ENCODE measurements at regions not wholly inside any gene's neighbourhood (a gene's known extent, or its start where the extent isn't known, plus 50 kb on each side); places are given as distances from the start of the nearest gene placed in this dataset.

- no peak for DNase-seq
- no peak for ATAC-seq (ENCODE audit: low read depth)
- no peaks in the 10 kb centered on the region for H3K4me1 Mint-ChIP-seq
- POLR2A ChIA-PET, result no interaction called here
- no peak overlapping the region for H3K4me3 Mint-ChIP-seq
- no peaks in the 10 kb centered on the region for H3K36me3 Mint-ChIP-seq (ENCODE audit: low read depth)
- H3K27ac Mint-ChIP-seq, result no peak overlapping the region
- CTCF ChIA-PET, result no interaction called here
- H3K27me3 Mint-ChIP-seq, result peaks cover 32% of the 10 kb centered on the region
- no peak for TF ChIP-seq CTCF (IDR thresholded peaks at IDR 0.05)
- intact Hi-C loops (cut with micrococcal nuclease), result no loop called here
- peaks cover 2% of the 10 kb centered on the region for H3K9me3 Mint-ChIP-seq
Observed at GRCh38 chr6:7664003-7664402, 61.9 kb upstream of the BMP6 start.

- intact Hi-C loops (cut with micrococcal nuclease), result no loop called here
- ChIA-PET POLR2A (no interaction called here), CTCF (no interaction called here)
- ATAC-seq (ENCODE audit: low read depth) (no peak), DNase-seq (no peak)
- no peaks in the 10 kb centered on the region for H3K36me3 Mint-ChIP-seq (ENCODE audit: low read depth)
- H3K27me3 Mint-ChIP-seq, result peaks cover 5% of the 10 kb centered on the region
- no peak overlapping the region for H3K4me3 Mint-ChIP-seq
- TF ChIP-seq CTCF (IDR thresholded peaks at IDR 0.05), result no peak
- H3K27ac Mint-ChIP-seq, result no peak overlapping the region
- H3K4me1 Mint-ChIP-seq, result no peaks in the 10 kb centered on the region
- no peaks in the 10 kb centered on the region for H3K9me3 Mint-ChIP-seq
Observed at GRCh38 chr6:7668936-7669335, 57.0 kb upstream of the BMP6 start.

GRCh38 chr6:7669742-7670141, 56.2 kb upstream of the BMP6 start:
- Mint-ChIP-seq H3K9me3 (no peaks in the 10 kb centered on the region), H3K4me1 (no peaks in the 10 kb centered on the region), H3K4me3 (no peak overlapping the region), H3K27ac (no peak overlapping the region), H3K27me3 (peaks cover 5% of the 10 kb centered on the region), H3K36me3 (ENCODE audit: low read depth) (no peaks in the 10 kb centered on the region)
- ATAC-seq (ENCODE audit: low read depth), result no peak
- ChIA-PET POLR2A (no interaction called here), CTCF (no interaction called here)
- no peak for TF ChIP-seq CTCF (IDR thresholded peaks at IDR 0.05)
- intact Hi-C loops (cut with micrococcal nuclease), result no loop called here
- DNase-seq, result no peak

GRCh38 chr6:7671076-7671475, 54.8 kb upstream of the BMP6 start:
- intact Hi-C loops (cut with micrococcal nuclease), result no loop called here
- no peak for TF ChIP-seq CTCF (IDR thresholded peaks at IDR 0.05)
- Mint-ChIP-seq H3K4me3 (no peak overlapping the region), H3K36me3 (ENCODE audit: low read depth) (no peaks in the 10 kb centered on the region), H3K4me1 (no peaks in the 10 kb centered on the region), H3K27me3 (peaks cover 8% of the 10 kb centered on the region), H3K27ac (no peak overlapping the region), H3K9me3 (no peaks in the 10 kb centered on the region)
- POLR2A ChIA-PET, result no interaction called here
- ATAC-seq (ENCODE audit: low read depth) (no peak), DNase-seq (no peak)
- CTCF ChIA-PET, result interaction anchor here (1.0 kb wide), 1 partner anchor 333 kb away, joined by 3 read pairs; no protein-coding TSS in a partner anchor

- POLR2A ChIA-PET, result no interaction called here
- Mint-ChIP-seq H3K4me3 (no peak overlapping the region), H3K27ac (no peak overlapping the region), H3K27me3 (peaks cover 8% of the 10 kb centered on the region), H3K9me3 (no peaks in the 10 kb centered on the region), H3K36me3 (ENCODE audit: low read depth) (no peaks in the 10 kb centered on the region), H3K4me1 (no peaks in the 10 kb centered on the region)
- ATAC-seq (ENCODE audit: low read depth) (no peak), DNase-seq (no peak)
- no peak for TF ChIP-seq CTCF (IDR thresholded peaks at IDR 0.05)
- intact Hi-C loops (cut with micrococcal nuclease), result no loop called here
- CTCF ChIA-PET, result interaction anchor here (0.6 to 1.0 kb wide), 3 partner anchors 15 to 332 kb away, joined by 3 read pairs; no protein-coding TSS in a partner anchor
Observed at GRCh38 chr6:7671581-7671980, 54.3 kb upstream of the BMP6 start.
